Upper lobe of left lung (tissue), 4 donors: ENCODE measurements at regions not wholly inside any gene's neighbourhood (a gene's known extent, or its start where the extent isn't known, plus 50 kb on each side); places are given as distances from the start of the nearest gene placed in this dataset.

Source experiments
- EP300 ChIP-seq, 4 donors: sonication (generic); formaldehyde crosslinking; IDR thresholded peaks; one replicate each; pipeline ENCODE4 v1.5.1; 2017; ENCODE audit warnings: antibody characterized with exemption in 4 of 4, control low read depth in 2 of 4
- POLR2A ChIP-seq, 4 donors: fragments of 450-650 bp; IDR thresholded peaks; one replicate each; pipeline ENCODE4 v1.5.1; 2016 to 2017; ENCODE audit warnings: antibody characterized with exemption in 4 of 4, mild to moderate bottlenecking in 2 of 4
- POLR2AphosphoS5 ChIP-seq, 2 donors: sonication (generic); formaldehyde crosslinking; IDR thresholded peaks; one replicate each; pipeline ENCODE4 v1.5.1; 2017; ENCODE audit warnings: antibody characterized with exemption in 2 of 2
- TF ChIP-seq, protein P1 (sequence below), 6 experiments: fragments of 450-650 bp in 4 of 6; fragments of 200-600 bp in 2 of 6; sonication (generic) in 2 of 6; IDR thresholded peaks; one replicate each; pipeline ENCODE4 v1.5.1; 2016 to 2019; ENCODE audit warnings: antibody characterized with exemption in 6 of 6

DNA sequence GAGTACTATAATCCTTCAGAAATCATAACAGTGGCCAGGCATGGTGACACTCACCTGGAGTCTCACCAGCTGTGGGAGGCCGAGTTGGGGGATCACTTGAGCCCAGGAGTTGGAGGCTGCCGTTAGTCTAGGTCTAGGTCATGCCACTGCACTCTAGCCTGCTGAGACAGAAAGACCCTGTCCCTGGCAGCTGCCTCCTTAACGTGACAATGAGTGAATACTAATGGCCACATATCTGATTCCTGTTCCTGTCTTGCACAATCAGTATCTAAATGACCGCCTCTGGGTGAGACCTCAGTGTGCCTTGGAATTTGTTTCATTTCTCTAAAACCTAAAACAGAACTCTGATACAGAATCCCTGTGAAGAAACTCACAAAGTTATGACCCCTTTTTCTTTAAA lies 131.0 kb upstream of the DAB2 start:
- TF ChIP-seq POLR2AphosphoS5 (IDR thresholded peaks at IDR 0.05): no peak
- TF ChIP-seq, protein P1, sequence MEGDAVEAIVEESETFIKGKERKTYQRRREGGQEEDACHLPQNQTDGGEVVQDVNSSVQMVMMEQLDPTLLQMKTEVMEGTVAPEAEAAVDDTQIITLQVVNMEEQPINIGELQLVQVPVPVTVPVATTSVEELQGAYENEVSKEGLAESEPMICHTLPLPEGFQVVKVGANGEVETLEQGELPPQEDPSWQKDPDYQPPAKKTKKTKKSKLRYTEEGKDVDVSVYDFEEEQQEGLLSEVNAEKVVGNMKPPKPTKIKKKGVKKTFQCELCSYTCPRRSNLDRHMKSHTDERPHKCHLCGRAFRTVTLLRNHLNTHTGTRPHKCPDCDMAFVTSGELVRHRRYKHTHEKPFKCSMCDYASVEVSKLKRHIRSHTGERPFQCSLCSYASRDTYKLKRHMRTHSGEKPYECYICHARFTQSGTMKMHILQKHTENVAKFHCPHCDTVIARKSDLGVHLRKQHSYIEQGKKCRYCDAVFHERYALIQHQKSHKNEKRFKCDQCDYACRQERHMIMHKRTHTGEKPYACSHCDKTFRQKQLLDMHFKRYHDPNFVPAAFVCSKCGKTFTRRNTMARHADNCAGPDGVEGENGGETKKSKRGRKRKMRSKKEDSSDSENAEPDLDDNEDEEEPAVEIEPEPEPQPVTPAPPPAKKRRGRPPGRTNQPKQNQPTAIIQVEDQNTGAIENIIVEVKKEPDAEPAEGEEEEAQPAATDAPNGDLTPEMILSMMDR (IDR thresholded peaks at IDR 0.05): no peak
- no peak for TF ChIP-seq EP300 (IDR thresholded peaks at IDR 0.05)
- TF ChIP-seq POLR2A (IDR thresholded peaks at IDR 0.05): peak in 1 of 4 donors; percentile 24
